ENCODE measurements at regions not wholly inside any gene's neighbourhood (a gene's known extent, or its start where the extent isn't known, plus 50 kb on each side); places are given as distances from the start of the nearest gene placed in this dataset.

DNA sequence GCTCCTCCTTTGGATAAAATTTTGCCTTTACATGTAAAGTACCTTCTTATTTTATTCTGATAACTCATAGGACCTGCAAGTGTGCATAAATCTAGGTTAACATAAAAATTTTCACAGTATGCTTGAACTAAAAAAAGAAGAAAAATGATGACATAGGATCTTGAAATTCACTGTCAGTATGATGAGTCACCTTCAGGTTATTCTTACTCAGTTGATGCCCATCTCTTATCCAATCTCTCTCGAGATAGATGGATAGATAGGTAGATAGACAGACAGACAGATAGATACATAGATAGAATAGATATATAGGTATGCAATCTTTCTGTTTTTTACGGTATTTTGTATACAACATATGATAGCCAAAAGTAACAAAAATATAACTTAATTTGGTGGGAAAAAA, 485.5 kb downstream of the NAF1 start:
- no peaks in the 10 kb centered on the region for H4K20me1 ChIP-seq (replicated peaks; ENCODE audit: insufficient read depth)
- no peak for DNase-seq (ENCODE audit: low spot score)
- H3K4me2 ChIP-seq = no peak overlapping the region
- H3K27ac Mint-ChIP-seq = no peak overlapping the region
- ATAC-seq = no peak
- H3K36me3 Mint-ChIP-seq (ENCODE audit: low read depth) = peaks cover 4% of the 10 kb centered on the region; the same call in 1 of the 3 replicates
- TF ChIP-seq ZNF331 (CRISPR knock-in tag; IDR thresholded peaks at IDR 0.05; ENCODE audit: low read depth) (no peak), ETS1 (IDR thresholded peaks at IDR 0.05) (no peak), POLR2AphosphoS5 (IDR thresholded peaks at IDR 0.05; ENCODE audit: low read depth) (no peak), ZNF114 (CRISPR knock-in tag; IDR thresholded peaks at IDR 0.05) (no peak), EZH2 (IDR thresholded peaks at IDR 0.05; ENCODE audit: low read depth, unreplicated experiment) (no peak), CREB1 (CRISPR knock-in tag; IDR thresholded peaks at IDR 0.05; ENCODE audit: low read depth) (no peak), STAT1 (IDR thresholded peaks at IDR 0.05; ENCODE audit: unreplicated experiment) (no peak), JUNB (IDR thresholded peaks at IDR 0.05; ENCODE audit: unreplicated experiment) (no peak), NANOG (IDR thresholded peaks at IDR 0.05; ENCODE audit: borderline replicate concordance) (no peak), REST (IDR thresholded peaks at IDR 0.05; ENCODE audit: unreplicated experiment) (no peak), EZH2phosphoT487 (IDR thresholded peaks at IDR 0.05; ENCODE audit: unreplicated experiment) (no peak)
- TF ChIP-seq, protein P1, sequence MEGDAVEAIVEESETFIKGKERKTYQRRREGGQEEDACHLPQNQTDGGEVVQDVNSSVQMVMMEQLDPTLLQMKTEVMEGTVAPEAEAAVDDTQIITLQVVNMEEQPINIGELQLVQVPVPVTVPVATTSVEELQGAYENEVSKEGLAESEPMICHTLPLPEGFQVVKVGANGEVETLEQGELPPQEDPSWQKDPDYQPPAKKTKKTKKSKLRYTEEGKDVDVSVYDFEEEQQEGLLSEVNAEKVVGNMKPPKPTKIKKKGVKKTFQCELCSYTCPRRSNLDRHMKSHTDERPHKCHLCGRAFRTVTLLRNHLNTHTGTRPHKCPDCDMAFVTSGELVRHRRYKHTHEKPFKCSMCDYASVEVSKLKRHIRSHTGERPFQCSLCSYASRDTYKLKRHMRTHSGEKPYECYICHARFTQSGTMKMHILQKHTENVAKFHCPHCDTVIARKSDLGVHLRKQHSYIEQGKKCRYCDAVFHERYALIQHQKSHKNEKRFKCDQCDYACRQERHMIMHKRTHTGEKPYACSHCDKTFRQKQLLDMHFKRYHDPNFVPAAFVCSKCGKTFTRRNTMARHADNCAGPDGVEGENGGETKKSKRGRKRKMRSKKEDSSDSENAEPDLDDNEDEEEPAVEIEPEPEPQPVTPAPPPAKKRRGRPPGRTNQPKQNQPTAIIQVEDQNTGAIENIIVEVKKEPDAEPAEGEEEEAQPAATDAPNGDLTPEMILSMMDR (conservative IDR thresholded peaks at IDR 0.05; ENCODE audit: low read depth in 2 of 2) = no peak
- TF ChIP-seq, protein P2, sequence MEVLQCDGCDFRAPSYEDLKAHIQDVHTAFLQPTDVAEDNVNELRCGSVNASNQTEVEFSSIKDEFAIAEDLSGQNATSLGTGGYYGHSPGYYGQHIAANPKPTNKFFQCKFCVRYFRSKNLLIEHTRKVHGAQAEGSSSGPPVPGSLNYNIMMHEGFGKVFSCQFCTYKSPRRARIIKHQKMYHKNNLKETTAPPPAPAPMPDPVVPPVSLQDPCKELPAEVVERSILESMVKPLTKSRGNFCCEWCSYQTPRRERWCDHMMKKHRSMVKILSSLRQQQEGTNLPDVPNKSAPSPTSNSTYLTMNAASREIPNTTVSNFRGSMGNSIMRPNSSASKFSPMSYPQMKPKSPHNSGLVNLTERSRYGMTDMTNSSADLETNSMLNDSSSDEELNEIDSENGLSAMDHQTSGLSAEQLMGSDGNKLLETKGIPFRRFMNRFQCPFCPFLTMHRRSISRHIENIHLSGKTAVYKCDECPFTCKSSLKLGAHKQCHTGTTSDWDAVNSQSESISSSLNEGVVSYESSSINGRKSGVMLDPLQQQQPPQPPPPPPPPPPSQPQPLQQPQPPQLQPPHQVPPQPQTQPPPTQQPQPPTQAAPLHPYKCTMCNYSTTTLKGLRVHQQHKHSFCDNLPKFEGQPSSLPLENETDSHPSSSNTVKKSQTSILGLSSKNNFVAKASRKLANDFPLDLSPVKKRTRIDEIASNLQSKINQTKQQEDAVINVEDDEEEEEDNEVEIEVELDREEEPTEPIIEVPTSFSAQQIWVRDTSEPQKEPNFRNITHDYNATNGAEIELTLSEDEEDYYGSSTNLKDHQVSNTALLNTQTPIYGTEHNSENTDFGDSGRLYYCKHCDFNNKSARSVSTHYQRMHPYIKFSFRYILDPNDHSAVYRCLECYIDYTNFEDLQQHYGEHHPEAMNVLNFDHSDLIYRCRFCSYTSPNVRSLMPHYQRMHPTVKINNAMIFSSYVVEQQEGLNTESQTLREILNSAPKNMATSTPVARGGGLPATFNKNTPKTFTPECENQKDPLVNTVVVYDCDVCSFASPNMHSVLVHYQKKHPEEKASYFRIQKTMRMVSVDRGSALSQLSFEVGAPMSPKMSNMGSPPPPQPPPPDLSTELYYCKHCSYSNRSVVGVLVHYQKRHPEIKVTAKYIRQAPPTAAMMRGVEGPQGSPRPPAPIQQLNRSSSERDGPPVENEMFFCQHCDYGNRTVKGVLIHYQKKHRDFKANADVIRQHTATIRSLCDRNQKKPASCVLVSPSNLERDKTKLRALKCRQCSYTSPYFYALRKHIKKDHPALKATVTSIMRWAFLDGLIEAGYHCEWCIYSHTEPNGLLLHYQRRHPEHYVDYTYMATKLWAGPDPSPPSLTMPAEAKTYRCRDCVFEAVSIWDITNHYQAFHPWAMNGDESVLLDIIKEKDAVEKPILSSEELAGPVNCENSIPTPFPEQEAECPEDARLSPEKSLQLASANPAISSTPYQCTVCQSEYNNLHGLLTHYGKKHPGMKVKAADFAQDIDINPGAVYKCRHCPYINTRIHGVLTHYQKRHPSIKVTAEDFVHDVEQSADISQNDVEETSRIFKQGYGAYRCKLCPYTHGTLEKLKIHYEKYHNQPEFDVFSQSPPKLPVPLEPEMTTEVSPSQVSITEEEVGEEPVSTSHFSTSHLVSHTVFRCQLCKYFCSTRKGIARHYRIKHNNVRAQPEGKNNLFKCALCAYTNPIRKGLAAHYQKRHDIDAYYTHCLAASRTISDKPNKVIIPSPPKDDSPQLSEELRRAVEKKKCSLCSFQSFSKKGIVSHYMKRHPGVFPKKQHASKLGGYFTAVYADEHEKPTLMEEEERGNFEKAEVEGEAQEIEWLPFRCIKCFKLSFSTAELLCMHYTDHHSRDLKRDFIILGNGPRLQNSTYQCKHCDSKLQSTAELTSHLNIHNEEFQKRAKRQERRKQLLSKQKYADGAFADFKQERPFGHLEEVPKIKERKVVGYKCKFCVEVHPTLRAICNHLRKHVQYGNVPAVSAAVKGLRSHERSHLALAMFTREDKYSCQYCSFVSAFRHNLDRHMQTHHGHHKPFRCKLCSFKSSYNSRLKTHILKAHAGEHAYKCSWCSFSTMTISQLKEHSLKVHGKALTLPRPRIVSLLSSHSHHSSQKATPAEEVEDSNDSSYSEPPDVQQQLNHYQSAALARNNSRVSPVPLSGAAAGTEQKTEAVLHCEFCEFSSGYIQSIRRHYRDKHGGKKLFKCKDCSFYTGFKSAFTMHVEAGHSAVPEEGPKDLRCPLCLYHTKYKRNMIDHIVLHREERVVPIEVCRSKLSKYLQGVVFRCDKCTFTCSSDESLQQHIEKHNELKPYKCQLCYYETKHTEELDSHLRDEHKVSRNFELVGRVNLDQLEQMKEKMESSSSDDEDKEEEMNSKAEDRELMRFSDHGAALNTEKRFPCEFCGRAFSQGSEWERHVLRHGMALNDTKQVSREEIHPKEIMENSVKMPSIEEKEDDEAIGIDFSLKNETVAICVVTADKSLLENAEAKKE (CRISPR knock-in tag; IDR thresholded peaks at IDR 0.05) = no peak
- H3F3A ChIP-seq (replicated peaks; ENCODE audit: low read depth) = no peaks in the 10 kb centered on the region
- no peaks in the 10 kb centered on the region for H3K79me2 ChIP-seq (replicated peaks; ENCODE audit: insufficient read depth)
- H3K9me3 Mint-ChIP-seq = no peaks in the 10 kb centered on the region
- H3K27me3 Mint-ChIP-seq (ENCODE audit: insufficient read depth, low read depth, poor library complexity) = no peaks in the 10 kb centered on the region
- H3K27me3 ChIP-seq (ENCODE audit: insufficient read depth) = no peaks in the 10 kb centered on the region
- H2AFZ ChIP-seq = no peak overlapping the region
- H3K9me2 ChIP-seq (ENCODE audit: insufficient read depth) = peaks cover 5% of the 10 kb centered on the region; the same call in 1 of the 2 replicates
- H3K27ac ChIP-seq (ENCODE audit: low read depth) = no peak overlapping the region
- no peak overlapping the region for H3K4me3 Mint-ChIP-seq
- 0 out of 2 replicates have a peak, but pooled peaks cover 3% of the 10 kb centered on the region for H3K36me3 ChIP-seq (ENCODE audit: insufficient read depth)
- no peaks in the 10 kb centered on the region for H3K4me1 Mint-ChIP-seq
- H3K4me3 ChIP-seq = no peak overlapping the region
- no peaks in the 10 kb centered on the region for H3K4me1 ChIP-seq (ENCODE audit: insufficient read depth)
